ENCODE measurements at regions not wholly inside any gene's neighbourhood (a gene's known extent, or its start where the extent isn't known, plus 50 kb on each side); places are given as distances from the start of the nearest gene placed in this dataset.

- TF ChIP-seq, protein P1, sequence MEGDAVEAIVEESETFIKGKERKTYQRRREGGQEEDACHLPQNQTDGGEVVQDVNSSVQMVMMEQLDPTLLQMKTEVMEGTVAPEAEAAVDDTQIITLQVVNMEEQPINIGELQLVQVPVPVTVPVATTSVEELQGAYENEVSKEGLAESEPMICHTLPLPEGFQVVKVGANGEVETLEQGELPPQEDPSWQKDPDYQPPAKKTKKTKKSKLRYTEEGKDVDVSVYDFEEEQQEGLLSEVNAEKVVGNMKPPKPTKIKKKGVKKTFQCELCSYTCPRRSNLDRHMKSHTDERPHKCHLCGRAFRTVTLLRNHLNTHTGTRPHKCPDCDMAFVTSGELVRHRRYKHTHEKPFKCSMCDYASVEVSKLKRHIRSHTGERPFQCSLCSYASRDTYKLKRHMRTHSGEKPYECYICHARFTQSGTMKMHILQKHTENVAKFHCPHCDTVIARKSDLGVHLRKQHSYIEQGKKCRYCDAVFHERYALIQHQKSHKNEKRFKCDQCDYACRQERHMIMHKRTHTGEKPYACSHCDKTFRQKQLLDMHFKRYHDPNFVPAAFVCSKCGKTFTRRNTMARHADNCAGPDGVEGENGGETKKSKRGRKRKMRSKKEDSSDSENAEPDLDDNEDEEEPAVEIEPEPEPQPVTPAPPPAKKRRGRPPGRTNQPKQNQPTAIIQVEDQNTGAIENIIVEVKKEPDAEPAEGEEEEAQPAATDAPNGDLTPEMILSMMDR (IDR thresholded peaks at IDR 0.05; ENCODE audit: insufficient read depth, low read depth, low read length): no peak
- TF ChIP-seq EZH2 (IDR thresholded peaks at IDR 0.05; ENCODE audit: insufficient read depth, low read length): no peak
Observed at GRCh38 chr2:180520206-180520605, 460.2 kb upstream of the UBE2E3 start.

All from astrocyte (in vitro differentiated cells and primary cell).